DOHH2 (cell line): ENCODE measurements at regions not wholly inside any gene's neighbourhood (a gene's known extent, or its start where the extent isn't known, plus 50 kb on each side); places are given as distances from the start of the nearest gene placed in this dataset.

Source experiments
- H3F3A ChIP-seq: fragments of 200-600 bp; sonication (generic), shearing (Covaris generic); 2 replicates; pipeline ENCODE4 v1.6.0; 2016; ENCODE audit warnings: antibody characterized with exemption, mild to moderate bottlenecking; ENCODE audit not compliant: control insufficient read depth, insufficient read depth
- H3K27ac ChIP-seq: fragments of 200-600 bp; sonication (generic); 2 replicates; pipeline ENCODE4 v1.5.1; 2014; ENCODE audit warnings: low read depth, mild to moderate bottlenecking, low read length, moderate library complexity
- H3K27me3 ChIP-seq: fragments of 200-600 bp; sonication (generic); 2 replicates; pipeline ENCODE4 v1.6.1; 2014; ENCODE audit warnings: mild to moderate bottlenecking, low read length, mixed read lengths; ENCODE audit not compliant: control insufficient read depth
- H3K36me3 ChIP-seq: fragments of 200-600 bp; sonication (generic); 2 replicates; pipeline ENCODE4 v1.6.1; 2014; ENCODE audit warnings: mild to moderate bottlenecking, low read length, moderate library complexity, mixed read lengths; ENCODE audit not compliant: control insufficient read depth
- H3K4me1 ChIP-seq: fragments of 200-600 bp; sonication (generic); 2 replicates; pipeline ENCODE4 v1.6.1; 2014; ENCODE audit warnings: mild to moderate bottlenecking, low read length, mixed read lengths; ENCODE audit not compliant: control insufficient read depth
- H3K4me2 ChIP-seq: fragments of 200-600 bp; sonication (generic); 2 replicates; pipeline ENCODE4 v1.6.0; 2014; ENCODE audit warnings: mild to moderate bottlenecking, low read length, moderate library complexity
- H3K4me3 ChIP-seq: fragments of 200-600 bp; sonication (generic); 2 replicates; pipeline ENCODE4 v1.5.1; 2014; ENCODE audit warnings: mild to moderate bottlenecking, low read length, mixed read lengths
- H3K79me2 ChIP-seq: fragments of 200-600 bp; sonication (generic); 2 replicates; pipeline ENCODE4 v1.6.1; 2014; ENCODE audit warnings: mild to moderate bottlenecking, low read length, mixed read lengths; ENCODE audit not compliant: control insufficient read depth
- H3K9me2 ChIP-seq: fragments of 200-600 bp; sonication (generic); replicated peaks from 2 replicates; pipeline ENCODE4 v1.6.1; 2014; ENCODE audit warnings: mild to moderate bottlenecking, low read length, mixed read lengths; ENCODE audit not compliant: control insufficient read depth
- H3K9me3 ChIP-seq: fragments of 200-600 bp; sonication (generic); 2 replicates; pipeline ENCODE4 v1.6.1; 2014; ENCODE audit warnings: antibody characterized with exemption, low read length, mixed read lengths; ENCODE audit not compliant: control insufficient read depth, insufficient read depth
- H4K20me1 ChIP-seq: fragments of 200-600 bp; sonication (generic); 2 replicates; pipeline ENCODE4 v1.6.0; 2014; ENCODE audit warnings: low read depth, mild to moderate bottlenecking, antibody characterized with exemption, low read length, moderate library complexity; ENCODE audit not compliant: control insufficient read depth, insufficient read depth
- CTCF ChIP-seq: fragments of 200-600 bp; sonication (generic); IDR thresholded peaks from one replicate; pipeline ENCODE4 v1.5.1; 2014; ENCODE audit warnings: antibody characterized with exemption, mild to moderate bottlenecking, low read depth, low read length; ENCODE audit not compliant: poor library complexity, severe bottlenecking
- EZH2phosphoT487 ChIP-seq: fragments of 200-600 bp; sonication (generic); IDR thresholded peaks from 2 replicates; pipeline ENCODE4 v1.6.1; 2017; ENCODE audit warnings: borderline replicate concordance, mild to moderate bottlenecking, antibody characterized with exemption, low read length, moderate library complexity, mixed read lengths

DNA sequence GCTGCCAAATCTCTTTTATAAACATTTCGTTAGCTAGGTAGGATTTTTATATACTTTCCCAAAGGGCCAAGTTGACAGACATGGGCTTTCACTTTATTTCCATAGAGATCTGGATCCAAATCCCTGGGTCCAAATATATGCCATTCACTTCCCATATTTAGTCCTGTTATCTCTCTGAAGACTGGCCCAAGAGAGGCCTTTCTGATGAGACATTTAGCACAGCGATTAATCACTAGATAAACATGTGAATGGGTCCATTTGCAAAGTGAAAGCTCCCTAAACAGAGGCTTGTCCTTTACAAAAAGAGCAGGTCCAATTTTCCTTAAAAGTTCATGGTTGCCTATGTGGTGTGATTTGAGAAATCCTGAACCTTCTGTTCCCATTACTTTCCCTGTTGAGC, 132.6 kb downstream of the TRMT11 start:
- Histone ChIP-seq H3F3A (no peaks in the 10 kb centered on the region), H3K4me3 (no peak overlapping the region), H3K36me3 (no peaks in the 10 kb centered on the region), H3K27me3 (no peaks in the 10 kb centered on the region), H3K9me3 (no peaks in the 10 kb centered on the region), H3K79me2 (no peaks in the 10 kb centered on the region), H3K4me1 (no peaks in the 10 kb centered on the region), H3K9me2 (no peaks in the 10 kb centered on the region), H3K27ac (no peak overlapping the region), H4K20me1 (no peaks in the 10 kb centered on the region), H3K4me2 (no peak overlapping the region)
- TF ChIP-seq CTCF: no peak
- no peak for TF ChIP-seq EZH2phosphoT487

- TF ChIP-seq CTCF (no peak), EZH2phosphoT487 (no peak)
- Histone ChIP-seq H3K79me2 (no peaks in the 10 kb centered on the region), H3K9me3 (no peaks in the 10 kb centered on the region), H3K27me3 (no peaks in the 10 kb centered on the region), H3K36me3 (no peaks in the 10 kb centered on the region), H3K4me1 (no peaks in the 10 kb centered on the region), H3K4me3 (no peak overlapping the region), H3K27ac (no peak overlapping the region), H3F3A (no peaks in the 10 kb centered on the region), H3K4me2 (no peak overlapping the region), H4K20me1 (no peaks in the 10 kb centered on the region), H3K9me2 (no peaks in the 10 kb centered on the region)
Observed at GRCh38 chr6:126123226-126123625, 136.9 kb downstream of the TRMT11 start.

DNA sequence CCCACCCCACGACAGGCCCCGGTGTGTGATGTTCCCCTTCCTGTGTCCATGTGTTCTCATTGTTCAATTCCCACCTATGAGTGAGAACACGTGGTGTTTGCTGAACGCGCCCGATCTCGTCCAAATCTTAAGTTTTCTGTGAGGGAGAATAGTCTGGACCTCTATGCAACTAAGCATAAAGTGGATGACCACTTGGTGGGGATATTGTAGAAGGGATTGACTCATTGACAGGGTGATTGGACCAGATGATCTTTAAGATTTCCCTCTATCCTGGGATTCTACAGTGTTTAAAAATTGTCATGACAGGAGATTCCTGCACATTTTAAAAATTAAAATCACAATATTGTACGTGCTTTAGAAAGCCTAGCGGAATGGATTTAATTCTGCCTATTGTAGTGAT, 141.3 kb downstream of the TRMT11 start:
- Histone ChIP-seq H4K20me1 (no peaks in the 10 kb centered on the region), H3K9me3 (no peaks in the 10 kb centered on the region), H3K4me1 (no peaks in the 10 kb centered on the region), H3K4me2 (no peak overlapping the region), H3F3A (no peaks in the 10 kb centered on the region), H3K79me2 (no peaks in the 10 kb centered on the region), H3K36me3 (no peaks in the 10 kb centered on the region), H3K4me3 (no peak overlapping the region), H3K27me3 (no peaks in the 10 kb centered on the region), H3K27ac (no peak overlapping the region), H3K9me2 (no peaks in the 10 kb centered on the region)
- TF ChIP-seq CTCF (no peak), EZH2phosphoT487 (no peak)

DNA sequence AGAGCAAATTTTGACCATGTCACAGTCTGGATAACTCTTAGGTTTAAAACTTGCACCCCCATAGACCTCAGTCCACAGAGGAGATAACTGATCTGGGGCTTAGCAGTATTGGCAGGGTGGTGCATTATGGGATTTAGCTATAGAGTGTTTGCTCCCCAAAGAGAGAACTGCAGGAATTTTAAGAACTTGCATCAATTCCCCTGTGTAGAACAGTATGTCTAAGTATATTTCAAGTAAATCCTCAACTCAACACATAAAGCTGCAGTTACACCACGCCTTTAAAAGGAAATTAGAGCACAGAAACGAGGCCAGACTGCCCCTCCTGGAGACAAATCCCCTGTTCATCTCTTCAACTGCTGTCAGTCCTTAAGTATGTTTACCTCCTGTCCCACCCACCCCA, 144.9 kb downstream of the TRMT11 start:
- TF ChIP-seq EZH2phosphoT487: no peak
- no peak for TF ChIP-seq CTCF
- H3K4me1 ChIP-seq: no peaks in the 10 kb centered on the region
- H3K36me3 ChIP-seq: no peaks in the 10 kb centered on the region
- H3K79me2 ChIP-seq: no peaks in the 10 kb centered on the region
- H3K9me3 ChIP-seq: no peaks in the 10 kb centered on the region
- H3K27me3 ChIP-seq: no peaks in the 10 kb centered on the region
- H3K9me2 ChIP-seq: no peaks in the 10 kb centered on the region
- no peak overlapping the region for H3K4me3 ChIP-seq
- H3K27ac ChIP-seq: no peak overlapping the region
- no peaks in the 10 kb centered on the region for H3F3A ChIP-seq
- H4K20me1 ChIP-seq: no peaks in the 10 kb centered on the region
- H3K4me2 ChIP-seq: no peak overlapping the region
